GM12878 (cell line): ENCODE measurements at regions not wholly inside any gene's neighbourhood (a gene's known extent, or its start where the extent isn't known, plus 50 kb on each side); places are given as distances from the start of the nearest gene placed in this dataset.

Experiments
- ATAC-seq: fragments of 200-7000 bp; cut with Tn5 transposase; 3 replicates; pipeline ENCODE4 v1.9.1; 2020; ENCODE audit warnings: mild to moderate bottlenecking, moderate library complexity
- BruUV-seq: library from RNA; stranded (reverse); fragments of 400-500 nt; replicated peaks from 2 replicates; lab custom pipeline; 2021; lab: Mats Ljungman, UMichigan
- CTCF ChIA-PET: fragments of 300-600 bp; sonication (Branson Sonifier 250); formaldehyde crosslinking; extraction: SDS; loops from one replicate; lab custom pipeline; 2021; ENCODE audit warnings: inconsistent platforms; lab: Yijun Ruan, JAX
- POLR2A ChIA-PET: fragments of 350-600 bp; formaldehyde crosslinking; extraction: SDS; loops from one replicate; lab custom pipeline; 2021; ENCODE audit warnings: inconsistent platforms; lab: Charles Lee
- RAD21 ChIA-PET: fragments of 300-600 bp; sonication (Branson Sonifier 250); formaldehyde crosslinking; loops from one replicate; lab custom pipeline; 2023; ENCODE audit warnings: antibody characterized with exemption; ENCODE audit not compliant: unreplicated experiment; lab: Charles Lee
- SMC1A ChIA-PET: fragments of 300-600 bp; sonication (Branson Sonifier 250); formaldehyde crosslinking; loops from one replicate; lab custom pipeline; 2023; ENCODE audit not compliant: unreplicated experiment, uncharacterized antibody; lab: Charles Lee
- DNase-seq: peaks from one replicate; pipeline ENCODE4 v3.0.0-alpha.2; 2011; ENCODE audit warnings: low read depth, low spot score
- FAIRE-seq: peaks from 3 replicates; lab custom pipeline; 2011; peaks lifted over from hg19 to GRCh38; lab: Jason Lieb, UNC
- H2AFZ ChIP-seq: 2 replicates; pipeline ENCODE4 v1.6.0; 2011; ENCODE audit warnings: low read depth, low read length, control low read depth; ENCODE audit not compliant: control insufficient read depth
- H3K27ac ChIP-seq: 2 replicates; pipeline ENCODE4 v1.5.1; 2011; ENCODE audit warnings: control low read depth; ENCODE audit not compliant: control insufficient read depth, insufficient read depth
- H3K27me3 ChIP-seq, 2 experiments: replicated peaks in 1 of 2; 2 replicates each; pipeline versions ENCODE4 v1.6.0 to v1.6.1; 2011; ENCODE audit warnings: low read length in 1 of 2; ENCODE audit not compliant: control insufficient read depth in 2 of 2, insufficient read depth in 2 of 2
- H3K36me3 ChIP-seq, 2 experiments: 2 replicates each; pipeline ENCODE4 v1.5.1; 2011; ENCODE audit warnings: low read length in 1 of 2; ENCODE audit not compliant: control insufficient read depth in 2 of 2, insufficient read depth in 2 of 2
- H3K4me1 ChIP-seq: 2 replicates; pipeline ENCODE4 v1.6.1; 2011; ENCODE audit warnings: mild to moderate bottlenecking, low read length, moderate library complexity, mixed read lengths; ENCODE audit not compliant: control insufficient read depth, insufficient read depth
- H3K4me2 ChIP-seq: 2 replicates; pipeline ENCODE4 v1.6.0; 2011; ENCODE audit warnings: control low read depth; ENCODE audit not compliant: control insufficient read depth, insufficient read depth
- H3K4me3 ChIP-seq: fragments of 200-600 bp; sonication (generic); 2 replicates; pipeline ENCODE4 v1.5.1; 2016
- H3K79me2 ChIP-seq: 2 replicates; pipeline ENCODE4 v1.6.0; 2011; ENCODE audit warnings: low read length; ENCODE audit not compliant: control insufficient read depth, insufficient read depth
- H3K9ac ChIP-seq: 2 replicates; pipeline ENCODE4 v1.8.0; 2011; ENCODE audit warnings: low read length, control low read depth, mixed read lengths; ENCODE audit not compliant: control insufficient read depth, insufficient read depth
- H3K9me3 ChIP-seq: replicated peaks from 3 replicates; pipeline ENCODE4 v1.5.1; 2011; ENCODE audit warnings: mild to moderate bottlenecking, low read length; ENCODE audit not compliant: control insufficient read depth, insufficient read depth
- H4K20me1 ChIP-seq: 2 replicates; pipeline ENCODE4 v1.6.0; 2011; ENCODE audit not compliant: control insufficient read depth, insufficient read depth
- ATF7 ChIP-seq: fragments of 450-650 bp; IDR thresholded peaks from 2 replicates; pipeline ENCODE4 v1.6.1; 2016; ENCODE audit warnings: low read depth, mild to moderate bottlenecking
- CBX3 ChIP-seq: fragments of 200-600 bp; sonication (generic); IDR thresholded peaks from 2 replicates; pipeline ENCODE4 v1.6.1; 2016; ENCODE audit warnings: low read depth, borderline replicate concordance
- IRF4 ChIP-seq: IDR thresholded peaks from 2 replicates; pipeline ENCODE4 v1.6.1; 2011; ENCODE audit warnings: low read depth, low read length
- RUNX3 ChIP-seq: IDR thresholded peaks from 2 replicates; pipeline ENCODE4 v1.6.1; 2012; ENCODE audit warnings: low read length, inconsistent platforms
- SRF ChIP-seq, 2 experiments: IDR thresholded peaks; 2 replicates each; pipeline ENCODE4 v1.6.1; 2011; ENCODE audit warnings: low read depth in 2 of 2, low read length in 2 of 2, mild to moderate bottlenecking in 1 of 2, moderate library complexity in 1 of 2
- TCF3 ChIP-seq: IDR thresholded peaks from 2 replicates; pipeline ENCODE4 v1.6.1; 2012; ENCODE audit warnings: low read depth, mild to moderate bottlenecking, low read length, borderline replicate concordance; ENCODE audit not compliant: insufficient read depth
- ZNF622 ChIP-seq: fragments of 450-650 bp; IDR thresholded peaks from 2 replicates; pipeline ENCODE4 v1.6.1; 2017; ENCODE audit warnings: mild to moderate bottlenecking, inconsistent platforms
- WGBS: methylation state at CpG from one replicate; pipeline ENCODE4 v1.1.6; 2016; ENCODE audit warnings: low lambda C conversion rate; ENCODE audit not compliant: insufficient replicate concordance, insufficient coverage; ENCODE audit errors: missing lambda C conversion rate; 5-methylcytosine and 5-hydroxymethylcytosine counted together
- in situ Hi-C: fragments of 300-500 bp; cut with MboI; formaldehyde crosslinking; loops from 9 replicates; pipeline ENCODE4 v1.14.3; 2018; ENCODE audit warnings: mixed read lengths
- intact Hi-C: fragments of 100-400 bp; cut with micrococcal nuclease; formaldehyde crosslinking; loops from one replicate; pipeline ENCODE4 v1.14.2; 2022; ENCODE audit not compliant: unreplicated experiment
- TF ChIP-seq, protein P1 (sequence below): fragments of 150-350 bp; IDR thresholded peaks from 2 replicates; pipeline ENCODE4 v1.6.1; 2016; ENCODE audit warnings: low read depth, low read length

DNA sequence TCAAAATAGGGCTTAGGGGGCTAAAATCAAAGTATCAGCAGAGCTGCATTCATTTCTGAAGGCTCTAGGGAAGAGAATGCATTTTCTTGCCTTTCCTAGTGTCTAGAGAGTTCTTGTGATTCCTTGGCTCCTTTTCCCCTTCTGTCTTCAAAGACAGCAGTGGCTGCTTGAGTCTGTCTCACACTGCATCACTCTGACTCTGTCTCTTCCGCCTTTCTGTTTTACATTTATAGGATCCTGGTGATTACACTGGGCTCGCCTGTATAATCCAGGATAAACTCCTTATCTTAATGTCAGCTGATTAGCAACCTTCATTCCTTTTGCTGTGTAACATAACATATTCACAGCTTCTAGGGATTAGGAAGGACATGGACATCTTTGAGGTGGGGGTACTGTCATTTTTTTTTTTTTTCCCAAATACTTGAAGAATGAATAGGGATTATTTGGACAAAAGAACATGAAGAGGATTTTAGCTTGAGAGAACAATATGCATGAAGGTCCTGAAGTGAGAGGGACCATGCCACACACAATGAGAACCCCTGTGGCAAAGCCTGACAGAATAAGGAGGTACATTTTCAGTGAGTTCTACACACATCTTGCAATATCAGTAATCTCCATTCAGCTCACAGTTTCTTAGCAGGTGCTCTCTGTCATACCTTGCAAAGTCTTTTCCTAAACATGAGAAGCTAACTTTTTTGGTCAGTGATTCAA, 267.6 kb downstream of the FAM170A start:
- Histone ChIP-seq H3K36me3 (no peaks in the 10 kb centered on the region), H4K20me1 (no peaks in the 10 kb centered on the region), H3K27me3 (no peaks in the 10 kb centered on the region), H3K27ac (no peak overlapping the region), H3K79me2 (no peaks in the 10 kb centered on the region), H3K4me2 (no peak overlapping the region), H3K4me1 (no peaks in the 10 kb centered on the region), H3K9ac (no peak overlapping the region), H2AFZ (no peak overlapping the region), H3K9me3 (no peaks in the 10 kb centered on the region), H3K4me3 (no peak overlapping the region)
- BruUV-seq: no TSS peak
- ChIA-PET SMC1A (interaction anchor here (0.9 kb wide), 1 partner anchor 63 kb away, joined by 3 read pairs; no protein-coding TSS in a partner anchor), CTCF (interaction anchor here (1.5 kb wide), 1 partner anchor 20 kb away, joined by 3 read pairs; no protein-coding TSS in a partner anchor), RAD21 (no interaction called here), POLR2A (no interaction called here)
- intact Hi-C loops: loop anchor here (10.0 kb wide), 1 partner anchor 422 kb away; no protein-coding TSS in a partner anchor
- no peak for ATAC-seq
- DNase-seq: no peak
- FAIRE-seq: no peak
- WGBS: 13% methylated on average over 2 of the region's 2 CpGs
- in situ Hi-C loops: no loop called here
- TF ChIP-seq TCF3 (no peak), SRF (IDR thresholded peaks at IDR 0.05; ENCODE audit: low read depth in 2 of 2, low read length in 2 of 2) (no peak), RUNX3 (no peak), ZNF622 (no peak), CBX3 (no peak), IRF4 (no peak), ATF7 (no peak)
- TF ChIP-seq, protein P1, sequence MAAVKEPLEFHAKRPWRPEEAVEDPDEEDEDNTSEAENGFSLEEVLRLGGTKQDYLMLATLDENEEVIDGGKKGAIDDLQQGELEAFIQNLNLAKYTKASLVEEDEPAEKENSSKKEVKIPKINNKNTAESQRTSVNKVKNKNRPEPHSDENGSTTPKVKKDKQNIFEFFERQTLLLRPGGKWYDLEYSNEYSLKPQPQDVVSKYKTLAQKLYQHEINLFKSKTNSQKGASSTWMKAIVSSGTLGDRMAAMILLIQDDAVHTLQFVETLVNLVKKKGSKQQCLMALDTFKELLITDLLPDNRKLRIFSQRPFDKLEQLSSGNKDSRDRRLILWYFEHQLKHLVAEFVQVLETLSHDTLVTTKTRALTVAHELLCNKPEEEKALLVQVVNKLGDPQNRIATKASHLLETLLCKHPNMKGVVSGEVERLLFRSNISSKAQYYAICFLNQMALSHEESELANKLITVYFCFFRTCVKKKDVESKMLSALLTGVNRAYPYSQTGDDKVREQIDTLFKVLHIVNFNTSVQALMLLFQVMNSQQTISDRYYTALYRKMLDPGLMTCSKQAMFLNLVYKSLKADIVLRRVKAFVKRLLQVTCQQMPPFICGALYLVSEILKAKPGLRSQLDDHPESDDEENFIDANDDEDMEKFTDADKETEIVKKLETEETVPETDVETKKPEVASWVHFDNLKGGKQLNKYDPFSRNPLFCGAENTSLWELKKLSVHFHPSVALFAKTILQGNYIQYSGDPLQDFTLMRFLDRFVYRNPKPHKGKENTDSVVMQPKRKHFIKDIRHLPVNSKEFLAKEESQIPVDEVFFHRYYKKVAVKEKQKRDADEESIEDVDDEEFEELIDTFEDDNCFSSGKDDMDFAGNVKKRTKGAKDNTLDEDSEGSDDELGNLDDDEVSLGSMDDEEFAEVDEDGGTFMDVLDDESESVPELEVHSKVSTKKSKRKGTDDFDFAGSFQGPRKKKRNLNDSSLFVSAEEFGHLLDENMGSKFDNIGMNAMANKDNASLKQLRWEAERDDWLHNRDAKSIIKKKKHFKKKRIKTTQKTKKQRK: no peak
- TF ChIP-seq, all 136 proteins: peak for 0
